GM23248 (cell line): ENCODE measurements at regions not wholly inside any gene's neighbourhood (a gene's known extent, or its start where the extent isn't known, plus 50 kb on each side); places are given as distances from the start of the nearest gene placed in this dataset.

Experiments used
- DNase-seq: peaks from one replicate; pipeline ENCODE4 v3.0.0-alpha.2; 2015
- H2AFZ ChIP-seq: fragments of 200-600 bp; sonication (generic); 2 replicates; pipeline ENCODE4 v1.6.1; 2016; ENCODE audit warnings: antibody characterized with exemption
- H3F3A ChIP-seq: fragments of 200-600 bp; sonication (generic); 2 replicates; pipeline ENCODE4 v1.6.1; 2016; ENCODE audit warnings: mild to moderate bottlenecking, antibody characterized with exemption, mixed run types; ENCODE audit not compliant: insufficient read depth
- H3K27ac ChIP-seq: fragments of 200-600 bp; sonication (generic); 2 replicates; pipeline ENCODE4 v1.5.1; 2016; ENCODE audit warnings: mild to moderate bottlenecking
- H3K27me3 ChIP-seq: fragments of 200-600 bp; sonication (generic); replicated peaks from 2 replicates; pipeline ENCODE4 v1.6.1; 2016; ENCODE audit warnings: mild to moderate bottlenecking; ENCODE audit not compliant: insufficient read depth
- H3K36me3 ChIP-seq: fragments of 200-600 bp; sonication (generic); 2 replicates; pipeline ENCODE4 v1.6.1; 2016; ENCODE audit warnings: low read depth, mild to moderate bottlenecking
- H3K4me1 ChIP-seq: fragments of 200-600 bp; sonication (generic); 2 replicates; pipeline ENCODE4 v1.6.1; 2016; ENCODE audit warnings: mild to moderate bottlenecking; ENCODE audit not compliant: insufficient read depth
- H3K4me2 ChIP-seq: fragments of 200-600 bp; sonication (generic); one replicate; pipeline ENCODE4 v1.6.1; 2016; ENCODE audit warnings: mild to moderate bottlenecking; ENCODE audit not compliant: unreplicated experiment
- H3K4me3 ChIP-seq: fragments of 200-600 bp; sonication (generic); 2 replicates; pipeline ENCODE4 v1.5.1; 2016; ENCODE audit warnings: mild to moderate bottlenecking
- H3K79me2 ChIP-seq: fragments of 200-600 bp; sonication (generic); 2 replicates; pipeline ENCODE4 v1.6.1; 2016; ENCODE audit warnings: mild to moderate bottlenecking; ENCODE audit not compliant: insufficient read depth
- H3K9ac ChIP-seq: fragments of 200-600 bp; sonication (generic); 2 replicates; pipeline ENCODE4 v1.6.1; 2016; ENCODE audit warnings: mild to moderate bottlenecking
- H3K9me2 ChIP-seq: fragments of 200-600 bp; sonication (generic); 2 replicates; pipeline ENCODE4 v1.6.1; 2016; ENCODE audit warnings: mixed run types, mild to moderate bottlenecking, moderate library complexity; ENCODE audit not compliant: insufficient read depth
- H3K9me3 ChIP-seq: fragments of 200-600 bp; sonication (generic); one replicate; pipeline ENCODE4 v1.6.1; 2017; ENCODE audit warnings: low read depth
- H4K20me1 ChIP-seq: fragments of 200-600 bp; sonication (generic); 2 replicates; pipeline ENCODE4 v1.6.0; 2016; ENCODE audit not compliant: insufficient read depth
- EZH2 ChIP-seq: fragments of 200-600 bp; sonication (generic); IDR thresholded peaks from 2 replicates; pipeline ENCODE4 v1.6.1; 2018; ENCODE audit warnings: antibody characterized with exemption, mild to moderate bottlenecking; ENCODE audit not compliant: insufficient read depth, poor library complexity, severe bottlenecking
- EZH2phosphoT487 ChIP-seq: fragments of 200-600 bp; sonication (generic); IDR thresholded peaks from 2 replicates; pipeline ENCODE4 v1.6.1; 2018; ENCODE audit warnings: antibody characterized with exemption, moderate library complexity, mild to moderate bottlenecking, low read depth; ENCODE audit not compliant: insufficient read depth
- WGBS, 2 experiments: methylation state at CpG; one replicate each; pipeline ENCODE4 v1.1.6; 2015 to 2017; ENCODE audit warnings: low lambda C conversion rate in 2 of 2, low coverage in 1 of 2; ENCODE audit errors: missing lambda C conversion rate in 2 of 2; 5-methylcytosine and 5-hydroxymethylcytosine counted together
- in situ Hi-C: fragments of 300-500 bp; cut with MboI; formaldehyde crosslinking; loops from 2 replicates; pipeline ENCODE4 v1.15.0; 2020

GRCh38 chr4:178463747-178464146 lies 1021.5 kb upstream of the AGA start:
- no peaks in the 10 kb centered on the region for H4K20me1 ChIP-seq
- WGBS, 2 experiments = 28 to 40% methylated on average over 2 of the region's 2 CpGs

GRCh38 chr4:178470996-178471784 lies 1029.0 kb upstream of the AGA start:
- Histone ChIP-seq H3F3A (no peaks in the 10 kb centered on the region), H2AFZ (no peak overlapping the region), H3K9me3 (no peaks in the 10 kb centered on the region), H3K27ac (no peak overlapping the region), H3K4me1 (no peaks in the 10 kb centered on the region), H3K9me2 (no peaks in the 10 kb centered on the region), H3K79me2 (no peaks in the 10 kb centered on the region), H3K4me2 (no peak overlapping the region), H3K27me3 (no peaks in the 10 kb centered on the region), H3K4me3 (no peak overlapping the region), H4K20me1 (no peaks in the 10 kb centered on the region), H3K9ac (no peak overlapping the region), H3K36me3 (no peaks in the 10 kb centered on the region)
- 9% methylated on average over 4 of the region's 4 CpGs for WGBS, 2 experiments
- TF ChIP-seq EZH2 (no peak), EZH2phosphoT487 (no peak)
- no peak for DNase-seq
- in situ Hi-C loops = no loop called here

More at GRCh38 chr4:178463747-178464146, 1021.5 kb upstream of the AGA start:
- in situ Hi-C loops = no loop called here
- no peak for TF ChIP-seq EZH2phosphoT487
- TF ChIP-seq EZH2 = no peak
- no peak overlapping the region for H2AFZ ChIP-seq
- no peaks in the 10 kb centered on the region for H3K79me2 ChIP-seq
- H3K4me3 ChIP-seq = no peak overlapping the region
- no peak overlapping the region for H3K4me2 ChIP-seq
- no peaks in the 10 kb centered on the region for H3F3A ChIP-seq
- no peak overlapping the region for H3K9ac ChIP-seq
- H3K36me3 ChIP-seq = no peaks in the 10 kb centered on the region
- DNase-seq = no peak
- H3K27me3 ChIP-seq = no peaks in the 10 kb centered on the region
- H3K9me2 ChIP-seq = no peaks in the 10 kb centered on the region
- no peak overlapping the region for H3K27ac ChIP-seq
- H3K4me1 ChIP-seq = no peaks in the 10 kb centered on the region
- no peaks in the 10 kb centered on the region for H3K9me3 ChIP-seq

DNA sequence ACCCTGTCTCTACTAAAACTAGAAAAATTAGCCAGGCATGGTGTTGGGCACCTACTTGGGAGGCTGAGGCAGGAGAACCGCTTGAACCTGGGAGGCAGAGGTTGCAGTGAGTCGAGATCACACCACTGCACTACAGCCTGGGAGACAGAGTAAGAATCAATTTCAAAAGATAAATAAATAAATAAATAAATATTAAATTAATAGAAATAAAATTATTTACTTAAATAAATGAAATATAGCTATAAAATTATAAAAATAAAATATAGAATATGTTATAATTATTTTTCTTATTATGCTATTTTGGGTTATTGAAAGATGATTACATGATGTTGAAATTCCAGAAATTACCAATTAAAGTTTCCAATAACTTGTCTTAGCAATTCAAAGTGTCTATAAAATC lies 1029.8 kb upstream of the AGA start:
- H4K20me1 ChIP-seq = no peaks in the 10 kb centered on the region
- H3K27ac ChIP-seq = no peak overlapping the region
- H2AFZ ChIP-seq = no peak overlapping the region
- 21 to 35% methylated on average over 2 of the region's 2 CpGs for WGBS, 2 experiments
- no peaks in the 10 kb centered on the region for H3K9me2 ChIP-seq
- H3K4me3 ChIP-seq = no peak overlapping the region
- H3K27me3 ChIP-seq = no peaks in the 10 kb centered on the region
- in situ Hi-C loops = no loop called here
- H3K9ac ChIP-seq = no peak overlapping the region
- DNase-seq = no peak
- H3K9me3 ChIP-seq = no peaks in the 10 kb centered on the region
- no peaks in the 10 kb centered on the region for H3F3A ChIP-seq
- TF ChIP-seq EZH2phosphoT487 (no peak), EZH2 (no peak)
- H3K4me1 ChIP-seq = no peaks in the 10 kb centered on the region
- no peak overlapping the region for H3K4me2 ChIP-seq
- H3K36me3 ChIP-seq = no peaks in the 10 kb centered on the region
- no peaks in the 10 kb centered on the region for H3K79me2 ChIP-seq

GRCh38 chr4:178480105-178480504 lies 1037.9 kb upstream of the AGA start:
- Histone ChIP-seq H4K20me1 (no peaks in the 10 kb centered on the region), H3K4me1 (no peaks in the 10 kb centered on the region), H2AFZ (no peak overlapping the region), H3K9ac (no peak overlapping the region), H3K9me3 (no peaks in the 10 kb centered on the region), H3K36me3 (no peaks in the 10 kb centered on the region), H3K27me3 (no peaks in the 10 kb centered on the region), H3K9me2 (no peaks in the 10 kb centered on the region), H3K4me2 (no peak overlapping the region), H3K4me3 (no peak overlapping the region), H3F3A (no peaks in the 10 kb centered on the region), H3K27ac (no peak overlapping the region), H3K79me2 (no peaks in the 10 kb centered on the region)
- TF ChIP-seq EZH2 = no peak
- TF ChIP-seq EZH2phosphoT487 = no peak
- 0 to 4% methylated on average over 3 of the region's 3 CpGs for WGBS, 2 experiments
- DNase-seq = no peak
- in situ Hi-C loops = no loop called here
